GM23338 (cell line): ENCODE measurements at regions not wholly inside any gene's neighbourhood (a gene's known extent, or its start where the extent isn't known, plus 50 kb on each side); places are given as distances from the start of the nearest gene placed in this dataset.

ENCODE experiments used
- ATAC-seq: fragments of 200-7000 bp; cut with Tn5 transposase; 3 replicates; pipeline ENCODE4 v1.9.1; 2020
- DNase-seq: peaks from one replicate; pipeline ENCODE4 v3.0.0-alpha.2; 2015; ENCODE audit warnings: low spot score
- H2AFZ ChIP-seq: fragments of 200-600 bp; sonication (generic); 2 replicates; pipeline ENCODE4 v1.8.0; 2016; ENCODE audit warnings: antibody characterized with exemption, mild to moderate bottlenecking, moderate library complexity
- H3F3A ChIP-seq: fragments of 200-600 bp; sonication (generic); replicated peaks from 2 replicates; pipeline ENCODE4 v1.8.0; 2017; ENCODE audit warnings: antibody characterized with exemption, mixed run types, low read depth
- H3K27ac ChIP-seq: fragments of 200-600 bp; sonication (generic); 2 replicates; pipeline ENCODE4 v1.6.1; 2016; ENCODE audit warnings: low read depth
- H3K27me3 ChIP-seq: fragments of 200-600 bp; sonication (generic); 2 replicates; pipeline ENCODE4 v1.8.0; 2016; ENCODE audit warnings: mild to moderate bottlenecking, mixed run types, moderate library complexity; ENCODE audit not compliant: insufficient read depth
- H3K36me3 ChIP-seq: fragments of 200-600 bp; sonication (generic); 2 replicates; pipeline ENCODE4 v1.8.0; 2016; ENCODE audit warnings: mild to moderate bottlenecking; ENCODE audit not compliant: insufficient read depth
- H3K4me1 ChIP-seq: fragments of 200-600 bp; sonication (generic); 2 replicates; pipeline ENCODE4 v1.8.0; 2016; ENCODE audit warnings: mild to moderate bottlenecking, moderate library complexity; ENCODE audit not compliant: insufficient read depth
- H3K4me2 ChIP-seq: fragments of 200-600 bp; sonication (generic); 2 replicates; pipeline ENCODE4 v1.7.1; 2017; ENCODE audit warnings: mixed run types
- H3K4me3 ChIP-seq: fragments of 200-600 bp; sonication (generic); 2 replicates; pipeline ENCODE4 v1.6.1; 2016; ENCODE audit warnings: mixed run types
- H3K79me2 ChIP-seq: fragments of 200-600 bp; sonication (generic); replicated peaks from 2 replicates; pipeline ENCODE4 v1.8.0; 2017; ENCODE audit warnings: mild to moderate bottlenecking; ENCODE audit not compliant: insufficient read depth
- H3K9me2 ChIP-seq: fragments of 200-600 bp; sonication (generic); 2 replicates; pipeline ENCODE4 v1.8.0; 2017; ENCODE audit not compliant: insufficient read depth
- H4K20me1 ChIP-seq: fragments of 200-600 bp; sonication (generic); replicated peaks from 2 replicates; pipeline ENCODE4 v1.8.0; 2017; ENCODE audit warnings: mild to moderate bottlenecking; ENCODE audit not compliant: insufficient read depth
- H3K27ac Mint-ChIP-seq: 2 replicates; pipeline ENCODE4 v1.8.0; 2020; ENCODE audit warnings: inconsistent platforms, mild to moderate bottlenecking, moderate library complexity, mixed read lengths
- H3K27me3 Mint-ChIP-seq: 3 replicates; pipeline ENCODE4 v1.8.0; 2022; ENCODE audit warnings: low read depth, mild to moderate bottlenecking, moderate library complexity, mixed read lengths, inconsistent platforms; ENCODE audit not compliant: insufficient read depth, poor library complexity
- H3K36me3 Mint-ChIP-seq: 3 replicates; pipeline ENCODE4 v1.8.0; 2021; ENCODE audit warnings: low read depth, mild to moderate bottlenecking, inconsistent platforms, moderate library complexity, mixed read lengths
- H3K4me1 Mint-ChIP-seq: 3 replicates; pipeline ENCODE4 v1.8.0; 2020; ENCODE audit warnings: mild to moderate bottlenecking, inconsistent platforms, mixed read lengths
- H3K4me3 Mint-ChIP-seq: 3 replicates; pipeline ENCODE4 v1.8.0; 2021; ENCODE audit warnings: moderate library complexity, mild to moderate bottlenecking, inconsistent platforms, mixed read lengths
- H3K9me3 Mint-ChIP-seq: 3 replicates; pipeline ENCODE4 v1.8.0; 2020; ENCODE audit warnings: moderate library complexity, mild to moderate bottlenecking, inconsistent platforms, mixed read lengths
- CTCF ChIP-seq, 2 experiments: fragments of 200-600 bp in 1 of 2; sonication (generic) in 1 of 2; conservative IDR thresholded peaks; 2 replicates each; pipeline versions ENCODE4 v1.5.1 to v1.6.1; 2016 to 2017; ENCODE audit warnings: antibody characterized with exemption in 2 of 2, low read depth in 2 of 2, mild to moderate bottlenecking in 2 of 2, moderate library complexity in 1 of 2
- ETS1 ChIP-seq: IDR thresholded peaks from 2 replicates; pipeline ENCODE4 v1.6.1; 2016; ENCODE audit warnings: antibody characterized with exemption
- REST ChIP-seq: IDR thresholded peaks from one replicate; pipeline ENCODE4 v1.6.1; 2018; ENCODE audit warnings: antibody characterized with exemption; ENCODE audit not compliant: unreplicated experiment
- ZNF462 ChIP-seq: fragments of 250-450 bp; sonication (Bioruptor Pico); IDR thresholded peaks from 2 replicates; pipeline ENCODE4 v1.5.0; 2020; ENCODE audit warnings: mild to moderate bottlenecking, moderate library complexity

- no peak for TF ChIP-seq ZNF462 (CRISPR knock-in tag)
Observed at GRCh38 chr3:166171695-166172094, 334.5 kb upstream of the BCHE start (continued).

- Histone ChIP-seq H3K4me1 (no peaks in the 10 kb centered on the region), H3K36me3 (no peaks in the 10 kb centered on the region), H3K9me2 (no peaks in the 10 kb centered on the region), H4K20me1 (no peaks in the 10 kb centered on the region), H3K4me2 (no peak overlapping the region), H3K79me2 (no peaks in the 10 kb centered on the region), H2AFZ (no peak overlapping the region), H3K27me3 (no peaks in the 10 kb centered on the region), H3F3A (no peaks in the 10 kb centered on the region), H3K4me3 (no peak overlapping the region), H3K27ac (no peak overlapping the region)
- Mint-ChIP-seq H3K36me3 (no peaks in the 10 kb centered on the region), H3K4me3 (no peak overlapping the region), H3K27me3 (no peaks in the 10 kb centered on the region), H3K4me1 (no peaks in the 10 kb centered on the region), H3K9me3 (no peaks in the 10 kb centered on the region), H3K27ac (no peak overlapping the region)
- DNase-seq = no peak
- no peak for ATAC-seq
- TF ChIP-seq CTCF (conservative IDR thresholded peaks at IDR 0.05; ENCODE audit: low read depth in 2 of 2) = no peak
- TF ChIP-seq ETS1 = no peak
- no peak for TF ChIP-seq REST
Observed at GRCh38 chr3:166169681-166170080, 332.5 kb upstream of the BCHE start.
